GM13976 (cell line): ENCODE measurements at regions not wholly inside any gene's neighbourhood (a gene's known extent, or its start where the extent isn't known, plus 50 kb on each side); places are given as distances from the start of the nearest gene placed in this dataset.

Experiments used
- DNase-seq: peaks from one replicate; pipeline ENCODE4 v3.0.0; 2012; ENCODE audit warnings: low spot score
- in situ Hi-C: fragments of 300-500 bp; cut with MboI; formaldehyde crosslinking; loops from one replicate; pipeline ENCODE4 v1.12.0; 2022; ENCODE audit warnings: low sequenced_read_pairs, mixed read lengths, inconsistent platforms; ENCODE audit not compliant: unreplicated experiment
- TF ChIP-seq, protein P1 (sequence below): IDR thresholded peaks from 2 replicates; pipeline ENCODE4 v1.5.1; 2012; ENCODE audit warnings: borderline replicate concordance, mild to moderate bottlenecking; ENCODE audit not compliant: insufficient read depth; ENCODE audit errors: extremely low read depth, missing control alignments, control extremely low read depth

DNA sequence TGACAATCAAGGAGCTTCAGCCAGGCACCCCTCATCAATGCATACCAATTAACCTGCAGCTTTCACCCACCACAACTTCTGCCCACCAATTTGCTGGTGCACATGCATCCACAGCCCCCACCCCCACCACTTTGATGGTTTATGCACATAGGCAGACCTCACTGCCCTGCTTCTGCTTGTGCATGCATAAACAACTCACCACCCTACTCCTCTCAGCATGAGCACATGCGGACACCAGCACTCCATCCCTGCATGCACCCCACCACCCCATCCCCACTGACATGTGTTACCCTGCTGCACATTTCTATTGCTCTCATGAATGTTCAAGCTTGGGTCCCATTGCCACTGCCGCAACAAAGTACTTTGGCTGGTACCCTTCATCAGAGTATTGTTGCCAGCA is 94.5 kb upstream of the GALNTL6 start:
- TF ChIP-seq, protein P1, sequence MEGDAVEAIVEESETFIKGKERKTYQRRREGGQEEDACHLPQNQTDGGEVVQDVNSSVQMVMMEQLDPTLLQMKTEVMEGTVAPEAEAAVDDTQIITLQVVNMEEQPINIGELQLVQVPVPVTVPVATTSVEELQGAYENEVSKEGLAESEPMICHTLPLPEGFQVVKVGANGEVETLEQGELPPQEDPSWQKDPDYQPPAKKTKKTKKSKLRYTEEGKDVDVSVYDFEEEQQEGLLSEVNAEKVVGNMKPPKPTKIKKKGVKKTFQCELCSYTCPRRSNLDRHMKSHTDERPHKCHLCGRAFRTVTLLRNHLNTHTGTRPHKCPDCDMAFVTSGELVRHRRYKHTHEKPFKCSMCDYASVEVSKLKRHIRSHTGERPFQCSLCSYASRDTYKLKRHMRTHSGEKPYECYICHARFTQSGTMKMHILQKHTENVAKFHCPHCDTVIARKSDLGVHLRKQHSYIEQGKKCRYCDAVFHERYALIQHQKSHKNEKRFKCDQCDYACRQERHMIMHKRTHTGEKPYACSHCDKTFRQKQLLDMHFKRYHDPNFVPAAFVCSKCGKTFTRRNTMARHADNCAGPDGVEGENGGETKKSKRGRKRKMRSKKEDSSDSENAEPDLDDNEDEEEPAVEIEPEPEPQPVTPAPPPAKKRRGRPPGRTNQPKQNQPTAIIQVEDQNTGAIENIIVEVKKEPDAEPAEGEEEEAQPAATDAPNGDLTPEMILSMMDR: no peak
- in situ Hi-C loops: no loop called here
- DNase-seq: no peak

GRCh38 chr4:171718069-171718468 is 95.1 kb upstream of the GALNTL6 start:
- in situ Hi-C loops: no loop called here
- TF ChIP-seq, protein P1: no peak
- DNase-seq: no peak

DNA sequence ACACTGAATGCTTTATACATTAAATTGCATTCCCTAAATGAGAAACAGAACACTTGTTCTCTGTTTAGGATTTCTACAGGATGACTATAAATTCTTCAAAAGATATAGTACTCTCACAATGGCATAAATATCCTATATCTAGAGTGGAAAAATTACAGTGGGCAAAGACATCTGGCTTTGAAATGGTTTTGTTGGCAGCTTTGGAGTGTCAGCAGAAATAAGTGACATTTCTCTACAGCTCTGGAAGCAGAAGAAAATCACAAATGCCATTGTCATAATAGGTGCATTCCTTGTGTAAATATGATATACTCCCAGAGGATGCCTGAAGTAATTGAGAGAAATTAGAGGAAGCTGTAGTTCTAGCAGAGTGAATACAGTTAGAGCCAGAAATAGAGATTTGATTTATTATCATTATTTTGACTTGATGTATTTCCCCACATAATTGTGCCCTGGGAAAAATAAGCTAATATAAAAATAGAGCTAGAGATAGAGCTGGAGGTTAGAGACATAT is 95.9 kb upstream of the GALNTL6 start:
- TF ChIP-seq, protein P1: no peak
- in situ Hi-C loops: no loop called here
- no peak for DNase-seq

DNA sequence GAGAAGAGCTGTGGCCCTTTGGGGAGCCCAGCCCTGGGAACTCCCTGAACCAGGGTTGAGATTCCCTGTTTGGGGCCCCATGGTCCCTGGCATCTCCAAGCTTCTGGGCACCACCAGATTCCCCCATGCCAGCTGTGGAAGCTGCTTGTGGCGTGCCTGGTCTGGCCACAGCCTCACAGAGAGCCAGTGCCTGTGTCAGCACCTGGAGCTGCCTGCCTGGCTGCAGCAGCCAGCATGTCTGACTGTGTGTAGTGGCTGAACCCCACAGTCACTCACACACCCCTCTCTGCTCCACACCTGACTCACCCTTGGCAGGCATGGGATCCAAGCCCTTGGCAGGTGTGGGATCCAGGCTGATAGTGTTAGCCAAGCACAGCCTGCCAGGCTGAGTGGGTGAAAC is 97.2 kb upstream of the GALNTL6 start:
- TF ChIP-seq, protein P1: no peak
- in situ Hi-C loops: no loop called here
- DNase-seq: no peak

GRCh38 chr4:171714791-171715454 is 98.3 kb upstream of the GALNTL6 start:
- in situ Hi-C loops: no loop called here
- DNase-seq: no peak
- TF ChIP-seq, protein P1: no peak

GRCh38 chr4:171710743-171711142 is 102.5 kb upstream of the GALNTL6 start:
- no peak for DNase-seq
- TF ChIP-seq, protein P1: no peak
- in situ Hi-C loops: no loop called here
